ENCODE measurements at regions not wholly inside any gene's neighbourhood (a gene's known extent, or its start where the extent isn't known, plus 50 kb on each side); places are given as distances from the start of the nearest gene placed in this dataset.

- TF ChIP-seq HSF1 (IDR thresholded peaks at IDR 0.05; ENCODE audit: low read depth, low read length) (no peak), NR2C2 (IDR thresholded peaks at IDR 0.05; ENCODE audit: borderline replicate concordance, control insufficient read depth, insufficient read length, low read depth) (no peak), MEF2B (IDR thresholded peaks at IDR 0.05; ENCODE audit: partially characterized antibody, poor library complexity, severe bottlenecking) (no peak)
Measured at GRCh38 chr4:27930291-27930690, 1069.7 kb downstream of the STIM2 start (continued).

DNA sequence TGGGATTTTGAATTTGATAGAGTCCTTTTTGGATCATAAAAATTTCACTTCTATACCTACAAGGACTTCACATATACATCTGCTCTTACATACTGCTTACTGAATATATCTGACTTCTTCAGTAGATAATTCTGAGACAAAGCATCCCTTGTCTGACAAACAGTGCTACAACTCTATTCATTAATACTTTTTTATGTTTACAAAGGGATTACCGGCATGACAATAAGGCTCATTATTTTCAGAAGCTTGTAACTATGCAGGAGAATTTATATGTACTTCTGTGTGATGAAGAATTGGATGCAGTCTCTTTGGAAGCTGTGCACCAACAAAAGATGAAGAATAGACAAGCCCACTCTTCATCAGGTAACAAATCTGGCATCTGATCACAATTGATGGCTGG lies 1070.3 kb downstream of the STIM2 start:
- H3K9ac ChIP-seq (ENCODE audit: control insufficient read depth, insufficient read depth, low read length) = no peak overlapping the region
- no peak for FAIRE-seq
- no peak for TF ChIP-seq MEF2A (IDR thresholded peaks at IDR 0.05; ENCODE audit: insufficient read depth, low read depth, low read length)
- TF ChIP-seq BHLHE40 (IDR thresholded peaks at IDR 0.05; ENCODE audit: borderline replicate concordance in 1 of 2, low read depth in 2 of 2, low read length in 1 of 2) = no peak
- no peak for TF ChIP-seq BCL3 (IDR thresholded peaks at IDR 0.05; ENCODE audit: borderline replicate concordance, insufficient read depth, low read depth, low read length, poor library complexity, severe bottlenecking)
- TF ChIP-seq MLLT1 (IDR thresholded peaks at IDR 0.05) = no peak
- no peak for TF ChIP-seq ZBTB40 (IDR thresholded peaks at IDR 0.05; ENCODE audit: borderline replicate concordance)
- no peak for TF ChIP-seq ZBTB4 (CRISPR knock-in tag; IDR thresholded peaks at IDR 0.05)

More for the DNA sequence above, 1070.3 kb downstream of the STIM2 start:
- no peaks in the 10 kb centered on the region for H3K4me1 ChIP-seq (ENCODE audit: control insufficient read depth, insufficient read depth, low read length)
- DNase-seq (ENCODE audit: low read depth, low spot score) (no peak), ATAC-seq (no peak)
- WGBS (ENCODE audit: insufficient coverage, insufficient replicate concordance, low lambda C conversion rate, missing lambda C conversion rate) = 59% methylated on average over 1 of the region's 1 CpG
- intact Hi-C loops (cut with micrococcal nuclease; ENCODE audit: unreplicated experiment) = no loop called here
- H3K36me3 ChIP-seq (ENCODE audit: control insufficient read depth in 2 of 2, insufficient read depth in 2 of 2, low read length in 1 of 2) = no peaks in the 10 kb centered on the region
- no peak overlapping the region for H2AFZ ChIP-seq (ENCODE audit: control insufficient read depth, low read depth, low read length)
- in situ Hi-C loops (cut with MboI) = no loop called here
- no peaks in the 10 kb centered on the region for H4K20me1 ChIP-seq (ENCODE audit: control insufficient read depth, insufficient read depth)
- no peak overlapping the region for H3K4me2 ChIP-seq (ENCODE audit: control insufficient read depth, insufficient read depth)
- H3K27me3 ChIP-seq (replicated peaks in 1 of 2; ENCODE audit: control insufficient read depth in 2 of 2, insufficient read depth in 2 of 2, low read length in 1 of 2) = no peaks in the 10 kb centered on the region
- no peak overlapping the region for H3K27ac ChIP-seq (ENCODE audit: control insufficient read depth, insufficient read depth)
- H3K4me3 ChIP-seq = no peak overlapping the region
- H3K9me3 ChIP-seq (replicated peaks; ENCODE audit: control insufficient read depth, insufficient read depth, low read length) = no peaks in the 10 kb centered on the region
- SMC1A ChIA-PET (ENCODE audit: uncharacterized antibody, unreplicated experiment) = no interaction called here
- CTCF ChIA-PET = no interaction called here
- RAD21 ChIA-PET (ENCODE audit: unreplicated experiment) = no interaction called here
- H3K79me2 ChIP-seq (ENCODE audit: control insufficient read depth, insufficient read depth, low read length) = no peaks in the 10 kb centered on the region
- no TSS peak for BruUV-seq (replicated peaks)
- POLR2A ChIA-PET = no interaction called here

All from GM12878 (cell line).